Upper lobe of right lung (tissue), 1 donor: ENCODE measurements at regions not wholly inside any gene's neighbourhood (a gene's known extent, or its start where the extent isn't known, plus 50 kb on each side); places are given as distances from the start of the nearest gene placed in this dataset.
"Not testable (repeated sequence)": the region's sequence is repeated elsewhere in the genome, so short reads cannot be mapped to it uniquely, and the experiment has no call there.

Experiments
- ATAC-seq: fragments of 200-7000 bp; cut with Tn5 transposase; one replicate; pipeline ENCODE4 v1.9.1; 2020; ENCODE audit warnings: mild to moderate bottlenecking, moderate library complexity
- DNase-seq: peaks from one replicate; pipeline ENCODE4 v3.0.0-alpha.2; 2020
- H3K27ac ChIP-seq: fragments of 200-600 bp; one replicate; pipeline ENCODE4 v1.8.0; 2022
- H3K27me3 ChIP-seq: fragments of 200-600 bp; one replicate; pipeline ENCODE4 v1.8.0; 2022; ENCODE audit warnings: mild to moderate bottlenecking
- H3K36me3 ChIP-seq: fragments of 200-600 bp; one replicate; pipeline ENCODE4 v1.8.0; 2022
- H3K4me1 ChIP-seq: fragments of 200-600 bp; one replicate; pipeline ENCODE4 v1.8.0; 2022
- H3K4me3 ChIP-seq: fragments of 200-600 bp; one replicate; pipeline ENCODE4 v1.8.0; 2022; ENCODE audit warnings: mild to moderate bottlenecking
- H3K9me3 ChIP-seq: fragments of 200-600 bp; one replicate; pipeline ENCODE4 v1.8.0; 2022
- CTCF ChIP-seq: fragments of 200-600 bp; IDR thresholded peaks from one replicate; pipeline ENCODE4 v1.8.0; 2022; ENCODE audit warnings: antibody characterized with exemption
- intact Hi-C: fragments of 100-400 bp; cut with DNase I; formaldehyde crosslinking; loops from one replicate; pipeline ENCODE4 v1.11.0; 2022
- donor health status: DM: no; HTN: yes; CAD: no; lungs with severe emphysema.

GRCh38 chr9:106035806-106036205, 341.5 kb downstream of the TMEM38B start:
- H3K9me3 ChIP-seq = no peaks in the 10 kb centered on the region
- H3K36me3 ChIP-seq = no peaks in the 10 kb centered on the region
- ATAC-seq (no peak), DNase-seq (no peak)
- H3K4me3 ChIP-seq = no peak overlapping the region
- no peaks in the 10 kb centered on the region for H3K27me3 ChIP-seq
- no peak for TF ChIP-seq CTCF
- no peak overlapping the region for H3K27ac ChIP-seq
- no peaks in the 10 kb centered on the region for H3K4me1 ChIP-seq
- intact Hi-C loops = no loop called here

GRCh38 chr9:106038266-106039001, 344.1 kb downstream of the TMEM38B start:
- H3K4me3 ChIP-seq = no peak overlapping the region
- no peaks in the 10 kb centered on the region for H3K36me3 ChIP-seq
- no peaks in the 10 kb centered on the region for H3K4me1 ChIP-seq
- H3K27ac ChIP-seq = no peak overlapping the region
- no peaks in the 10 kb centered on the region for H3K9me3 ChIP-seq
- no peak for TF ChIP-seq CTCF
- intact Hi-C loops = no loop called here
- no peak for DNase-seq
- H3K27me3 ChIP-seq = no peaks in the 10 kb centered on the region
- no peak for ATAC-seq

GRCh38 chr9:106039151-106039935, 345.0 kb downstream of the TMEM38B start:
- Histone ChIP-seq H3K36me3 (no peaks in the 10 kb centered on the region), H3K4me1 (no peaks in the 10 kb centered on the region), H3K4me3 (no peak overlapping the region), H3K27ac (no peak overlapping the region), H3K9me3 (no peaks in the 10 kb centered on the region), H3K27me3 (no peaks in the 10 kb centered on the region)
- no peak for DNase-seq
- no peak for ATAC-seq
- intact Hi-C loops = no loop called here
- TF ChIP-seq CTCF = no peak

GRCh38 chr9:106041920-106042319, 347.6 kb downstream of the TMEM38B start:
- H3K36me3 ChIP-seq, H3K4me3 ChIP-seq, H3K27me3 ChIP-seq, H3K27ac ChIP-seq, intact Hi-C loops, DNase-seq, H3K9me3 ChIP-seq, ATAC-seq, H3K4me1 ChIP-seq: not testable (repeated sequence)

GRCh38 chr9:106051545-106051944, 357.2 kb downstream of the TMEM38B start:
- Histone ChIP-seq H3K4me1 (no peaks in the 10 kb centered on the region), H3K27me3 (no peaks in the 10 kb centered on the region), H3K36me3 (no peaks in the 10 kb centered on the region), H3K4me3 (no peak overlapping the region), H3K9me3 (no peaks in the 10 kb centered on the region), H3K27ac (no peak overlapping the region)
- no peak for TF ChIP-seq CTCF
- intact Hi-C loops = no loop called here
- no peak for ATAC-seq
- DNase-seq = no peak

- no peak for TF ChIP-seq CTCF
- H3K4me1 ChIP-seq = no peaks in the 10 kb centered on the region
- H3K9me3 ChIP-seq = no peaks in the 10 kb centered on the region
- DNase-seq (no peak), ATAC-seq (no peak)
- H3K27ac ChIP-seq = no peak overlapping the region
- intact Hi-C loops = no loop called here
- no peaks in the 10 kb centered on the region for H3K27me3 ChIP-seq
- no peaks in the 10 kb centered on the region for H3K36me3 ChIP-seq
- H3K4me3 ChIP-seq = no peak overlapping the region
Measured at GRCh38 chr9:106052166-106052565, 357.8 kb downstream of the TMEM38B start.
